GM12878 (cell line): ENCODE measurements at regions not wholly inside any gene's neighbourhood (a gene's known extent, or its start where the extent isn't known, plus 50 kb on each side); places are given as distances from the start of the nearest gene placed in this dataset.

ENCODE experiments used
- ATAC-seq: fragments of 200-7000 bp; cut with Tn5 transposase; 3 replicates; pipeline ENCODE4 v1.9.1; 2020; ENCODE audit warnings: mild to moderate bottlenecking, moderate library complexity
- BruUV-seq: library from RNA; stranded (reverse); fragments of 400-500 nt; replicated peaks from 2 replicates; lab custom pipeline; 2021; lab: Mats Ljungman, UMichigan
- CTCF ChIA-PET: fragments of 300-600 bp; sonication (Branson Sonifier 250); formaldehyde crosslinking; extraction: SDS; loops from one replicate; lab custom pipeline; 2021; ENCODE audit warnings: inconsistent platforms; lab: Yijun Ruan, JAX
- POLR2A ChIA-PET: fragments of 350-600 bp; formaldehyde crosslinking; extraction: SDS; loops from one replicate; lab custom pipeline; 2021; ENCODE audit warnings: inconsistent platforms; lab: Charles Lee
- RAD21 ChIA-PET: fragments of 300-600 bp; sonication (Branson Sonifier 250); formaldehyde crosslinking; loops from one replicate; lab custom pipeline; 2023; ENCODE audit warnings: antibody characterized with exemption; ENCODE audit not compliant: unreplicated experiment; lab: Charles Lee
- SMC1A ChIA-PET: fragments of 300-600 bp; sonication (Branson Sonifier 250); formaldehyde crosslinking; loops from one replicate; lab custom pipeline; 2023; ENCODE audit not compliant: unreplicated experiment, uncharacterized antibody; lab: Charles Lee
- DNase-seq: peaks from one replicate; pipeline ENCODE4 v3.0.0-alpha.2; 2011; ENCODE audit warnings: low read depth, low spot score
- FAIRE-seq: peaks from 3 replicates; lab custom pipeline; 2011; peaks lifted over from hg19 to GRCh38; lab: Jason Lieb, UNC
- H2AFZ ChIP-seq: 2 replicates; pipeline ENCODE4 v1.6.0; 2011; ENCODE audit warnings: low read depth, low read length, control low read depth; ENCODE audit not compliant: control insufficient read depth
- H3K27ac ChIP-seq: 2 replicates; pipeline ENCODE4 v1.5.1; 2011; ENCODE audit warnings: control low read depth; ENCODE audit not compliant: control insufficient read depth, insufficient read depth
- H3K27me3 ChIP-seq, 2 experiments: replicated peaks in 1 of 2; 2 replicates each; pipeline versions ENCODE4 v1.6.0 to v1.6.1; 2011; ENCODE audit warnings: low read length in 1 of 2; ENCODE audit not compliant: control insufficient read depth in 2 of 2, insufficient read depth in 2 of 2
- H3K36me3 ChIP-seq, 2 experiments: 2 replicates each; pipeline ENCODE4 v1.5.1; 2011; ENCODE audit warnings: low read length in 1 of 2; ENCODE audit not compliant: control insufficient read depth in 2 of 2, insufficient read depth in 2 of 2
- H3K4me1 ChIP-seq: 2 replicates; pipeline ENCODE4 v1.6.1; 2011; ENCODE audit warnings: mild to moderate bottlenecking, low read length, moderate library complexity, mixed read lengths; ENCODE audit not compliant: control insufficient read depth, insufficient read depth
- H3K4me2 ChIP-seq: 2 replicates; pipeline ENCODE4 v1.6.0; 2011; ENCODE audit warnings: control low read depth; ENCODE audit not compliant: control insufficient read depth, insufficient read depth
- H3K4me3 ChIP-seq: fragments of 200-600 bp; sonication (generic); 2 replicates; pipeline ENCODE4 v1.5.1; 2016
- H3K79me2 ChIP-seq: 2 replicates; pipeline ENCODE4 v1.6.0; 2011; ENCODE audit warnings: low read length; ENCODE audit not compliant: control insufficient read depth, insufficient read depth
- H3K9ac ChIP-seq: 2 replicates; pipeline ENCODE4 v1.8.0; 2011; ENCODE audit warnings: low read length, control low read depth, mixed read lengths; ENCODE audit not compliant: control insufficient read depth, insufficient read depth
- H3K9me3 ChIP-seq: replicated peaks from 3 replicates; pipeline ENCODE4 v1.5.1; 2011; ENCODE audit warnings: mild to moderate bottlenecking, low read length; ENCODE audit not compliant: control insufficient read depth, insufficient read depth
- H4K20me1 ChIP-seq: 2 replicates; pipeline ENCODE4 v1.6.0; 2011; ENCODE audit not compliant: control insufficient read depth, insufficient read depth
- CEBPZ ChIP-seq: fragments of 150-350 bp; IDR thresholded peaks from 2 replicates; pipeline ENCODE4 v1.6.1; 2016; ENCODE audit warnings: low read depth, low read length
- CHD2 ChIP-seq: IDR thresholded peaks from 2 replicates; pipeline ENCODE4 v1.6.1; 2011; ENCODE audit warnings: low read depth, low read length, improper control_type of control experiment, borderline replicate concordance
- EGR1 ChIP-seq, 2 experiments: IDR thresholded peaks; 1 replicate in 1 of 2; 2 replicates in 1 of 2; pipeline ENCODE4 v1.6.1; 2011 to 2012; ENCODE audit warnings: low read depth in 2 of 2, low read length in 2 of 2, borderline replicate concordance in 1 of 2, mild to moderate bottlenecking in 1 of 2, moderate library complexity in 1 of 2
- NFYB ChIP-seq: IDR thresholded peaks from 2 replicates; pipeline ENCODE4 v1.6.1; 2011; ENCODE audit warnings: low read depth, mild to moderate bottlenecking, low read length, improper control_type of control experiment, moderate library complexity; ENCODE audit not compliant: insufficient read depth
- PAX5 ChIP-seq: IDR thresholded peaks from 2 replicates; pipeline ENCODE4 v1.6.1; 2011; ENCODE audit warnings: low read depth, low read length, borderline replicate concordance
- POU2F2 ChIP-seq: IDR thresholded peaks from 3 replicates; pipeline ENCODE4 v1.6.1; 2011; ENCODE audit warnings: low read depth, mild to moderate bottlenecking, low read length, borderline replicate concordance
- RAD21 ChIP-seq: IDR thresholded peaks from 2 replicates; pipeline ENCODE4 v1.6.1; 2011; ENCODE audit warnings: mild to moderate bottlenecking, low read depth, low read length, moderate library complexity; ENCODE audit not compliant: insufficient read depth
- RCOR1 ChIP-seq: conservative IDR thresholded peaks from 2 replicates; pipeline ENCODE4 v1.6.1; 2012; ENCODE audit warnings: low read depth, low read length, improper control_type of control experiment
- SIN3A ChIP-seq: IDR thresholded peaks from 2 replicates; pipeline ENCODE4 v1.6.1; 2012; ENCODE audit warnings: low read depth, low read length, improper control_type of control experiment
- SMARCA5 ChIP-seq: fragments of 450-650 bp; IDR thresholded peaks from 2 replicates; pipeline ENCODE4 v1.6.1; 2017; ENCODE audit warnings: mild to moderate bottlenecking
- SMC3 ChIP-seq: IDR thresholded peaks from 2 replicates; pipeline ENCODE4 v1.6.1; 2011; ENCODE audit warnings: low read length, improper control_type of control experiment, borderline replicate concordance
- SP1 ChIP-seq: IDR thresholded peaks from one replicate; pipeline ENCODE4 v1.6.1; 2011; ENCODE audit warnings: low read depth, low read length
- TCF12 ChIP-seq: IDR thresholded peaks from 2 replicates; pipeline ENCODE4 v1.6.1; 2011; ENCODE audit warnings: low read depth, mild to moderate bottlenecking, low read length
- YY1 ChIP-seq: IDR thresholded peaks from 2 replicates; pipeline ENCODE4 v1.6.1; 2011; ENCODE audit warnings: low read depth, mild to moderate bottlenecking, low read length
- ZSCAN29 ChIP-seq: fragments of 450-650 bp; IDR thresholded peaks from 2 replicates; pipeline ENCODE4 v1.6.1; 2017; ENCODE audit warnings: mild to moderate bottlenecking, moderate library complexity
- WGBS: methylation state at CpG from one replicate; pipeline ENCODE4 v1.1.6; 2016; ENCODE audit warnings: low lambda C conversion rate; ENCODE audit not compliant: insufficient replicate concordance, insufficient coverage; ENCODE audit errors: missing lambda C conversion rate; 5-methylcytosine and 5-hydroxymethylcytosine counted together
- in situ Hi-C: fragments of 300-500 bp; cut with MboI; formaldehyde crosslinking; loops from 9 replicates; pipeline ENCODE4 v1.14.3; 2018; ENCODE audit warnings: mixed read lengths
- intact Hi-C: fragments of 100-400 bp; cut with micrococcal nuclease; formaldehyde crosslinking; loops from one replicate; pipeline ENCODE4 v1.14.2; 2022; ENCODE audit not compliant: unreplicated experiment
- TF ChIP-seq, protein P1 (sequence below): fragments of 450-650 bp; IDR thresholded peaks from 2 replicates; pipeline ENCODE4 v1.6.1; 2018; ENCODE audit warnings: mild to moderate bottlenecking, low read depth, moderate library complexity; ENCODE audit not compliant: partially characterized antibody

GRCh38 chr10:30751678-30752331, 122.3 kb upstream of the LYZL2 start:
- Histone ChIP-seq H3K4me2 (no peak overlapping the region), H3K27me3 (no peaks in the 10 kb centered on the region), H3K9ac (no peak overlapping the region), H3K79me2 (no peaks in the 10 kb centered on the region), H3K4me3 (no peak overlapping the region), H3K27ac (peak overlapping the region; percentile 71), H2AFZ (no peak overlapping the region; the same call in 1 of the 2 replicates), H3K9me3 (no peaks in the 10 kb centered on the region; the same call in 2 of the 3 replicates), H3K36me3 (no peaks in the 10 kb centered on the region), H3K4me1 (peaks cover 32% of the 10 kb centered on the region), H4K20me1 (no peaks in the 10 kb centered on the region)
- no TSS peak for BruUV-seq
- DNase-seq = peak; percentile 32
- peak; percentile 27 for FAIRE-seq
- intact Hi-C loops (loop anchor here (1.0 kb wide), 4 partner anchors 14 to 1056 kb away; no protein-coding TSS in a partner anchor), in situ Hi-C loops (no loop called here)
- RAD21 ChIA-PET = interaction anchor here (0.6 to 2.5 kb wide), 21 partner anchors 12 to 1110 kb away, joined by 3 to 14 read pairs (median 4); partner anchors contain the start of gene ZNF438
- 22% methylated on average over 14 of the region's 14 CpGs for WGBS
- CTCF ChIA-PET = interaction anchor here (0.6 to 2.6 kb wide), 29 partner anchors 9 to 1553 kb away, joined by 3 to 32 read pairs (median 4); partner anchors contain the start of gene ZNF438
- ATAC-seq = peak; percentile 87
- POLR2A ChIA-PET = interaction anchor here (0.6 kb wide), 1 partner anchor 1507 kb away, joined by 4 read pairs; no protein-coding TSS in a partner anchor
- SMC1A ChIA-PET = interaction anchor here (0.8 to 5.7 kb wide), 15 partner anchors 9 to 1110 kb away, joined by 3 to 37 read pairs (median 3); no protein-coding TSS in a partner anchor
- TF ChIP-seq POU2F2 = peak; percentile 67; the same call in 1 of the 3 replicates
- TF ChIP-seq NFYB = no peak
- TF ChIP-seq ZSCAN29 = no peak
- no peak for TF ChIP-seq CHD2
- 0 out of 2 replicates have a peak, but pooled peaks have one; percentile 20 for TF ChIP-seq PAX5
- no peak for TF ChIP-seq CEBPZ
- TF ChIP-seq RCOR1 = no peak
- TF ChIP-seq SMARCA5 = peak; percentile 31; the same call in 1 of the 2 replicates
- 0 out of 2 replicates have a peak, but pooled peaks have one; percentile 24 for TF ChIP-seq TCF12
- TF ChIP-seq SIN3A = no peak
- TF ChIP-seq, protein P1, sequence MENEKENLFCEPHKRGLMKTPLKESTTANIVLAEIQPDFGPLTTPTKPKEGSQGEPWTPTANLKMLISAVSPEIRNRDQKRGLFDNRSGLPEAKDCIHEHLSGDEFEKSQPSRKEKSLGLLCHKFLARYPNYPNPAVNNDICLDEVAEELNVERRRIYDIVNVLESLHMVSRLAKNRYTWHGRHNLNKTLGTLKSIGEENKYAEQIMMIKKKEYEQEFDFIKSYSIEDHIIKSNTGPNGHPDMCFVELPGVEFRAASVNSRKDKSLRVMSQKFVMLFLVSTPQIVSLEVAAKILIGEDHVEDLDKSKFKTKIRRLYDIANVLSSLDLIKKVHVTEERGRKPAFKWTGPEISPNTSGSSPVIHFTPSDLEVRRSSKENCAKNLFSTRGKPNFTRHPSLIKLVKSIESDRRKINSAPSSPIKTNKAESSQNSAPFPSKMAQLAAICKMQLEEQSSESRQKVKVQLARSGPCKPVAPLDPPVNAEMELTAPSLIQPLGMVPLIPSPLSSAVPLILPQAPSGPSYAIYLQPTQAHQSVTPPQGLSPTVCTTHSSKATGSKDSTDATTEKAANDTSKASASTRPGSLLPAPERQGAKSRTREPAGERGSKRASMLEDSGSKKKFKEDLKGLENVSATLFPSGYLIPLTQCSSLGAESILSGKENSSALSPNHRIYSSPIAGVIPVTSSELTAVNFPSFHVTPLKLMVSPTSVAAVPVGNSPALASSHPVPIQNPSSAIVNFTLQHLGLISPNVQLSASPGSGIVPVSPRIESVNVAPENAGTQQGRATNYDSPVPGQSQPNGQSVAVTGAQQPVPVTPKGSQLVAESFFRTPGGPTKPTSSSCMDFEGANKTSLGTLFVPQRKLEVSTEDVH = no peak
- TF ChIP-seq SMC3 = peak; percentile 78
- peak; percentile 97 for TF ChIP-seq RAD21
- no peak for TF ChIP-seq EGR1 (IDR thresholded peaks at IDR 0.05; ENCODE audit: borderline replicate concordance in 1 of 2, low read depth in 2 of 2, low read length in 2 of 2)
- peak; percentile 32 for TF ChIP-seq SP1
- peak; percentile 52; the same call in 1 of the 2 replicates for TF ChIP-seq YY1
